Activated CD4-positive, CD25-positive, alpha-beta regulatory T cell treated with anti-CD3 and anti-CD28 coated beads, Interleukin-2, amount 50 U/mL, for 72 hours (primary cell): ENCODE measurements at regions not wholly inside any gene's neighbourhood (a gene's known extent, or its start where the extent isn't known, plus 50 kb on each side); places are given as distances from the start of the nearest gene placed in this dataset.

Experiments used
- DNase-seq: peaks from one replicate; pipeline ENCODE4 v3.0.0; 2021

DNA sequence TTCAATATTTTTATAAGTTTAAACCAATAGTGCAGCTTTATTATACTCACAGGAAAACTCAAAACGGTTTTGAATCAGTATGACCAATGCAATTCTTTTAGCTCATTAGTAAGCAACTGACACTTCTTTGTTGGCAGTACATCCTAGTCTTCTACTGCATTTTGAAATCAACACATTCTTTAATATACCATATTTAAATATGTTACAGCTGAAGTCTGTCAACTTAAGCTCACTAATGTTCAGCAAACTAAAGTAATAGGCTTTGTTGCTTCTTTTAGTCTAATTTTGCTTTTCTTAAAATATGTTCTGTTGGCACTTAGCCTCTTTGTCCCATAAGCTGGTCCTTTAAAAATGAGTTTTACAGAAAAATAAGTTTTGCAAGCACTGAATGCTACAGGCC, 55.4 kb upstream of the CCBE1 start:
- no peak for DNase-seq

GRCh38 chr18:59751186-59751585, 54.0 kb upstream of the CCBE1 start:
- DNase-seq, result no peak

GRCh38 chr18:59748628-59749360, 51.6 kb upstream of the CCBE1 start:
- no peak for DNase-seq
